Large intestine (tissue), 3 donors: ENCODE measurements at regions not wholly inside any gene's neighbourhood (a gene's known extent, or its start where the extent isn't known, plus 50 kb on each side); places are given as distances from the start of the nearest gene placed in this dataset.
A peak's percentile ranks its signal among the peaks of the same experiment; 100 is the strongest.

Source experiments
- DNase-seq, 2 donors: peaks; one replicate each; pipeline versions ENCODE4 v3.0.0 to v3.0.0-alpha.2; 2013
- H3K27ac ChIP-seq: one replicate; pipeline ENCODE4 v1.5.1; 2013; ENCODE audit warnings: low read length
- H3K27me3 ChIP-seq: 2 replicates; pipeline ENCODE4 v1.6.1; 2013; ENCODE audit warnings: low read length; ENCODE audit not compliant: control insufficient read depth, insufficient read depth
- H3K36me3 ChIP-seq: 2 replicates; pipeline ENCODE4 v1.6.1; 2013; ENCODE audit warnings: low read length; ENCODE audit not compliant: control insufficient read depth, insufficient read depth
- H3K4me1 ChIP-seq: one replicate; pipeline ENCODE4 v1.6.1; 2013; ENCODE audit warnings: low read length; ENCODE audit not compliant: control insufficient read depth, insufficient read depth
- H3K4me3 ChIP-seq: one replicate; pipeline ENCODE4 v1.5.1; 2013; ENCODE audit warnings: low read length
- H3K9me3 ChIP-seq: one replicate; pipeline ENCODE4 v1.6.1; 2013; ENCODE audit warnings: mild to moderate bottlenecking, low read depth, low read length, moderate library complexity; ENCODE audit not compliant: control insufficient read depth
- WGBS: methylation state at CpG from one replicate; pipeline ENCODE4 v1.1.5; 2013; ENCODE audit warnings: low lambda C conversion rate; ENCODE audit not compliant: insufficient coverage; 5-methylcytosine and 5-hydroxymethylcytosine counted together

DNA sequence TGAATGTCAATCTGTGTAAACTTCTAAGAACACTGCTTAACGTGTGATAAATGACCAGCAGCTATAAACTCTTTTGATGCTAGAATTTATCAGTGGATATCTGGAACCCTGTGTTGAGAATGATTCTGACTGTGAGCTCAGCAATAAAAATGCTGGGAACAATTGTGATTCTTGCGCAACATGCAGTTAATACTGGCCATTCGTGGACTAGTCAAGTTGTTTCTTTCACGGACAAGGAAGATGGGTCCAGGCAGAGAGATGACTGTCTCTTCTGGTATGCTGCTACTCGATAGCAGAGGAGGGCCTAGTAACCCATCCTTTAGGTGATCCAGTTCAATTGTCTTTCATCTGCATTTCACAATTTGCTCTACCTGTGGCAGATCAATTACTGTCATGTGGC lies 394.8 kb upstream of the IGFBP3 start:
- Histone ChIP-seq H3K27me3 (no peaks in the 10 kb centered on the region), H3K4me3 (no peak overlapping the region), H3K27ac (no peak overlapping the region), H3K9me3 (no peaks in the 10 kb centered on the region), H3K36me3 (no peaks in the 10 kb centered on the region), H3K4me1 (no peaks in the 10 kb centered on the region)
- WGBS: 40% methylated on average over 3 of the region's 5 CpGs
- no peak for DNase-seq

DNA sequence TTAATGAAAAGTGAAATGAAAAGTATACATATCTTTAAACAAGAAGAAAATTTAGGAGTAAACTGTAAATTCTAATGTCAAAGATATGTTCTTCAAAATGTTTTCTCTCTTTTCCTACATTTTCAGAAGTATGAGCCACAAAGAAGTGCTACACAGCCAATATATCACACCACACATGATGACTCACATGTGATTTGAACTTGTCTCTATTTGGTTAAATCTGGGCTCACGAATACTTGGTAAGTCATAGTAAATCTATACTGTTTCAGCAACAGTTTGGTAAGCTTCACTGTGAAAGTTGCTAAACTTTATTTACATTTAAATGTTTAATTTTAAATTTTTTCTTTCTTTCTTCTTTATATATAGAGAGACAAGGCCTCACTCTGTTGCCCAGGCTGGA lies 380.6 kb upstream of the IGFBP3 start:
- Histone ChIP-seq H3K4me1 (no peaks in the 10 kb centered on the region), H3K27me3 (no peaks in the 10 kb centered on the region), H3K9me3 (peaks cover 3% of the 10 kb centered on the region), H3K4me3 (no peak overlapping the region), H3K36me3 (no peaks in the 10 kb centered on the region), H3K27ac (no peak overlapping the region)
- no CpG with 5 or more reads among the region's 1 CpG for WGBS
- DNase-seq: no peak

DNA sequence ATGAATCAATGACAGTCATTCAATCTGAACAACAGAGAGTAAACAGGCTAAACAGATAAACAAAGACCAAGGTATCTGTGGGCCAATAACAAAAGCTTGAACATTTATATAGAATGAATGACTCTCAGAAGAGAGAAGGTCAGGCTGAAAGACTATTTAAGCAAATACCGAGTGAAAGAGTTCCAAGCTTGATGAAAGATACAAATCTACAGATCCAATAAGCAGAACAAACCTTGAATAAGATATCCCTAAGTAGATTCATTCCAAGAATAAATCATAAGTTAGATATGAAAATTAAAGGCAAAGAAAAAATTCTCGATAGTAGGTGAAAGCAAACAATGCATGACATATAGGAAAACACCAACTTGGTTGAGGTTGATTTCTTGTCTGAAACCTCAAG lies 376.4 kb upstream of the IGFBP3 start:
- no peaks in the 10 kb centered on the region for H3K27me3 ChIP-seq
- H3K27ac ChIP-seq: no peak overlapping the region
- 84% methylated on average over 2 of the region's 2 CpGs for WGBS

GRCh38 chr7:46296526-46296925 lies 375.5 kb upstream of the IGFBP3 start:
- Histone ChIP-seq H3K27ac (no peak overlapping the region), H3K27me3 (no peaks in the 10 kb centered on the region), H3K36me3 (no peaks in the 10 kb centered on the region), H3K9me3 (peaks cover 3% of the 10 kb centered on the region), H3K4me1 (no peaks in the 10 kb centered on the region), H3K4me3 (no peak overlapping the region)
- no peak for DNase-seq
- no CpG with 5 or more reads among the region's 1 CpG for WGBS

More for the DNA sequence above, 376.4 kb upstream of the IGFBP3 start:
- Histone ChIP-seq H3K36me3 (no peaks in the 10 kb centered on the region), H3K4me1 (no peaks in the 10 kb centered on the region), H3K9me3 (peaks cover 3% of the 10 kb centered on the region), H3K4me3 (no peak overlapping the region)
- DNase-seq: no peak

- Histone ChIP-seq H3K4me3 (no peak overlapping the region), H3K36me3 (no peaks in the 10 kb centered on the region), H3K4me1 (peaks cover 6% of the 10 kb centered on the region), H3K9me3 (peaks cover 3% of the 10 kb centered on the region), H3K27me3 (no peaks in the 10 kb centered on the region), H3K27ac (no peak overlapping the region)
- WGBS: no CpG with 5 or more reads among the region's 5 CpGs
- DNase-seq: no peak
Measured at GRCh38 chr7:46294381-46294780, 373.3 kb upstream of the IGFBP3 start.

GRCh38 chr7:46292741-46293140 lies 371.7 kb upstream of the IGFBP3 start:
- DNase-seq: no peak
- peaks cover 6% of the 10 kb centered on the region for H3K4me1 ChIP-seq
- no peaks in the 10 kb centered on the region for H3K36me3 ChIP-seq
- no peaks in the 10 kb centered on the region for H3K9me3 ChIP-seq
- no peak overlapping the region for H3K27ac ChIP-seq
- no peak overlapping the region for H3K4me3 ChIP-seq
- no peaks in the 10 kb centered on the region for H3K27me3 ChIP-seq
- WGBS: 100% methylated on average over 2 of the region's 7 CpGs

- Histone ChIP-seq H3K4me1 (peaks cover 6% of the 10 kb centered on the region), H3K27ac (no peak overlapping the region), H3K9me3 (no peaks in the 10 kb centered on the region), H3K4me3 (no peak overlapping the region), H3K27me3 (no peaks in the 10 kb centered on the region), H3K36me3 (no peaks in the 10 kb centered on the region)
- 75% methylated on average over 1 of the region's 4 CpGs for WGBS
- DNase-seq: no peak
Measured at GRCh38 chr7:46291601-46292150, 370.6 kb upstream of the IGFBP3 start.

DNA sequence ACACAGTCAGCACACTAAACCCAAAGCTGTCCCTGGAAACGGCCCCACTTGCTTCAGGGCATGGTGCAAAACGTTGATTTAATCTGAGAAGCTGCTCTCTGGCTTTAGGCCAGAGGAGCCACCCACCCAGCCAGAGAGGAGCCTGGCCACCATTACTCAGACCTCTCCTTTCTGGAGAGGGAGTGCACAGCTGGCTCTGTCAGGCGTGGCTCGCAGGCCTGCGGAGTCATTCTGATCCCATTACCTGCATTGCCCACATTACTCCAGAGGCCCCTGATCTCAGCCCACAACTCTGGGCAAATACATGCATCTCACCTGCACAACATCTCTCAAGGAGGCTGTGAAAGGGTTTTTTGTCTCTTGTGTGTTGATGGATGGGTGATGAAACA lies 370.0 kb upstream of the IGFBP3 start:
- peak in 1 of 2 donors; percentile 7 for DNase-seq
- H3K27me3 ChIP-seq: no peaks in the 10 kb centered on the region
- no peaks in the 10 kb centered on the region for H3K36me3 ChIP-seq
- WGBS: no CpG with 5 or more reads among the region's 5 CpGs
- no peak overlapping the region for H3K4me3 ChIP-seq
- peaks cover 6% of the 10 kb centered on the region for H3K4me1 ChIP-seq
- H3K27ac ChIP-seq: no peak overlapping the region
- H3K9me3 ChIP-seq: no peaks in the 10 kb centered on the region

GRCh38 chr7:46290374-46291049 lies 369.4 kb upstream of the IGFBP3 start:
- no CpG with 5 or more reads among the region's 1 CpG for WGBS

GRCh38 chr7:46288861-46289260 lies 367.8 kb upstream of the IGFBP3 start:
- 100% methylated on average over 1 of the region's 3 CpGs for whole genome bisulfite sequencing
- no peaks in the 10 kb centered on the region for H3K27me3 ChIP-seq

More at GRCh38 chr7:46290374-46291049, 369.4 kb upstream of the IGFBP3 start:
- Histone ChIP-seq H3K27ac (no peak overlapping the region), H3K36me3 (no peaks in the 10 kb centered on the region), H3K9me3 (no peaks in the 10 kb centered on the region), H3K4me1 (peaks cover 6% of the 10 kb centered on the region), H3K4me3 (no peak overlapping the region), H3K27me3 (no peaks in the 10 kb centered on the region)
- no peak for DNase-seq

DNA sequence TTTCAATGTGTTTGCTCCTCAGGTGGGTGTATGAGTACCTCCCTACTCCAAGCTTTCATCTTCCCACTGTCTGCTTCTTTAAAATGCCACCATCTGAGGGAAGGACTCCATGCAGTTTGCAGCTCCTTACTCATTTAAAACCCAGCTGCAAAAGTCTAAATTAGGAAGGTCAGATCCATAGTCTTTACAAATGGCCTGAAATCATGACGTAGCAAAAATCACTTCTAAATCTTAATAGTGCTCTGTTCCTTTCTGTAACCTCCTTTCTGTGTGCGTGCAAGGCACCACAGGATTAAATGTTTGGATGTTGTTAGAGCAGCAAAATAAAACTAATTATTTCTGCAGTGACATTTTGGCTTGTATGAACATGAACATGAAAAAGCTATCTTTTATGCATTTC lies 366.9 kb upstream of the IGFBP3 start:
- WGBS: 86% methylated on average over 1 of the region's 2 CpGs
- Histone ChIP-seq H3K9me3 (no peaks in the 10 kb centered on the region), H3K27me3 (no peaks in the 10 kb centered on the region)

More at GRCh38 chr7:46288861-46289260, 367.8 kb upstream of the IGFBP3 start:
- Histone ChIP-seq H3K9me3 (no peaks in the 10 kb centered on the region), H3K4me3 (no peak overlapping the region), H3K27ac (no peak overlapping the region), H3K36me3 (no peaks in the 10 kb centered on the region), H3K4me1 (peaks cover 6% of the 10 kb centered on the region)
- DNase-seq: no peak

More for the DNA sequence above, 366.9 kb upstream of the IGFBP3 start:
- peaks cover 6% of the 10 kb centered on the region for H3K4me1 ChIP-seq
- H3K27ac ChIP-seq: no peak overlapping the region
- H3K36me3 ChIP-seq: no peaks in the 10 kb centered on the region
- no peak overlapping the region for H3K4me3 ChIP-seq
- no peak for DNase-seq
